HepG2 (cell line): ENCODE measurements at regions not wholly inside any gene's neighbourhood (a gene's known extent, or its start where the extent isn't known, plus 50 kb on each side); places are given as distances from the start of the nearest gene placed in this dataset.

Experiments
- ATAC-seq: fragments of 200-7000 bp; cut with Tn5 transposase; 3 replicates; pipeline ENCODE4 v1.9.1; 2020; ENCODE audit warnings: mild to moderate bottlenecking, moderate library complexity
- BruUV-seq: library from RNA; stranded (reverse); fragments of 400-500 nt; replicated peaks from 2 replicates; lab custom pipeline; 2021; lab: Mats Ljungman, UMichigan
- CTCF ChIA-PET: fragments of 300-600 bp; formaldehyde crosslinking; extraction: SDS; loops from one replicate; lab custom pipeline; 2021; ENCODE audit warnings: low total read pairs, inconsistent platforms, low intra/inter-chr PET ratio; lab: Yijun Ruan, JAX
- POLR2A ChIA-PET: fragments of 350-600 bp; sonication (Branson Sonifier 250); formaldehyde crosslinking; loops from one replicate; lab custom pipeline; 2020; ENCODE audit warnings: antibody characterized with exemption, inconsistent platforms; lab: Yijun Ruan, JAX
- DNase-seq: peaks from one replicate; pipeline ENCODE4 v3.0.0-alpha.2; 2015; ENCODE audit warnings: low spot score
- FAIRE-seq: peaks from 3 replicates; lab custom pipeline; 2011; peaks lifted over from hg19 to GRCh38; lab: Jason Lieb, UNC
- H2AFZ ChIP-seq: one replicate; pipeline ENCODE4 v1.6.1; 2011; ENCODE audit warnings: low read length, inconsistent platforms
- H3K27ac ChIP-seq: fragments of 300-600 bp; 3 replicates; pipeline ENCODE4 v1.8.0; 2011; ENCODE audit warnings: mixed run types, mild to moderate bottlenecking, mixed read lengths, low read length, inconsistent platforms; ENCODE audit not compliant: insufficient read depth; ENCODE audit errors: extremely low read length
- H3K27me3 ChIP-seq, 2 experiments: fragments of 200-600 bp in 1 of 2; 2 replicates in 1 of 2; 3 replicates in 1 of 2; pipeline versions ENCODE4 v1.6.0 to v1.8.0; 2011; ENCODE audit warnings: low read length in 2 of 2, mild to moderate bottlenecking in 2 of 2, moderate library complexity in 2 of 2, inconsistent platforms in 1 of 2; ENCODE audit not compliant: insufficient read depth in 2 of 2, control insufficient read depth in 1 of 2
- H3K36me3 ChIP-seq, 2 experiments: fragments of 200-600 bp in 1 of 2; replicated peaks in 1 of 2; 2 replicates in 1 of 2; 3 replicates in 1 of 2; pipeline versions ENCODE4 v1.5.1 to v1.8.0; 2011; ENCODE audit warnings: low read length in 2 of 2, inconsistent platforms in 1 of 2; ENCODE audit not compliant: insufficient read depth in 2 of 2, control insufficient read depth in 1 of 2
- H3K4me1 ChIP-seq: 2 replicates; pipeline ENCODE4 v1.5.1; 2012; ENCODE audit warnings: low read length, inconsistent platforms; ENCODE audit not compliant: insufficient read depth
- H3K4me2 ChIP-seq: 2 replicates; pipeline ENCODE4 v1.6.0; 2011; ENCODE audit warnings: low read depth, low read length, inconsistent platforms
- H3K4me3 ChIP-seq, 3 experiments: fragments of 200-600 bp in 1 of 3; sonication (generic), shearing (Covaris generic) in 1 of 3; replicated peaks in 1 of 3; 2 replicates each; pipeline ENCODE4 v1.5.1; 2011 to 2016; ENCODE audit warnings: low read length in 3 of 3, inconsistent platforms in 2 of 3, low read depth in 2 of 3, mild to moderate bottlenecking in 2 of 3, control low read depth in 1 of 3, mixed read lengths in 1 of 3; ENCODE audit not compliant: insufficient read depth in 1 of 3
- H3K79me2 ChIP-seq: one replicate; pipeline ENCODE4 v1.6.1; 2011; ENCODE audit warnings: low read length, inconsistent platforms; ENCODE audit not compliant: insufficient read depth
- H3K9ac ChIP-seq: 2 replicates; pipeline ENCODE4 v1.6.0; 2011; ENCODE audit warnings: mild to moderate bottlenecking, low read depth, low read length, inconsistent platforms; ENCODE audit not compliant: insufficient read depth
- H3K9me3 ChIP-seq: 2 replicates; pipeline ENCODE4 v1.5.1; 2012; ENCODE audit warnings: mild to moderate bottlenecking, low read length
- H4K20me1 ChIP-seq: 2 replicates; pipeline ENCODE4 v1.6.0; 2011; ENCODE audit warnings: inconsistent platforms, mild to moderate bottlenecking, low read length, moderate library complexity; ENCODE audit not compliant: insufficient read depth
- AKAP8 ChIP-seq: sonication (generic); formaldehyde crosslinking; IDR thresholded peaks from 2 replicates; pipeline ENCODE4 v1.5.1; 2020; ENCODE audit warnings: mild to moderate bottlenecking, missing genetic modification reagents
- CBX2 ChIP-seq, 2 experiments: fragments of 200-600 bp in 1 of 2; sonication (generic); formaldehyde crosslinking in 1 of 2; IDR thresholded peaks; 2 replicates each; pipeline versions ENCODE4 v1.7.0 to v1.8.1; 2018 to 2022; ENCODE audit warnings: low read depth in 2 of 2, low read length in 1 of 2, mild to moderate bottlenecking in 1 of 2, missing genetic modification reagents in 1 of 2
- PHF20 ChIP-seq: sonication (generic); formaldehyde crosslinking; IDR thresholded peaks from 2 replicates; pipeline ENCODE4 v1.5.0; 2020; ENCODE audit warnings: mild to moderate bottlenecking, missing genetic modification reagents
- RXRA ChIP-seq: sonication (generic); formaldehyde crosslinking; IDR thresholded peaks from 2 replicates; pipeline ENCODE4 v1.5.1; 2020; ENCODE audit warnings: missing genetic modification reagents
- SMYD3 ChIP-seq: sonication (generic); formaldehyde crosslinking; IDR thresholded peaks from 2 replicates; pipeline ENCODE4 v1.8.1; 2023; ENCODE audit warnings: mild to moderate bottlenecking, missing genetic modification reagents
- TOE1 ChIP-seq: sonication (generic); formaldehyde crosslinking; IDR thresholded peaks from 2 replicates; pipeline ENCODE4 v1.4.0; 2020; ENCODE audit warnings: mild to moderate bottlenecking, missing genetic modification reagents
- ZBTB43 ChIP-seq: sonication (generic); formaldehyde crosslinking; conservative IDR thresholded peaks from 2 replicates; pipeline ENCODE4 v1.4.0; 2020; ENCODE audit warnings: missing genetic modification reagents
- ZNF264 ChIP-seq: sonication (generic); formaldehyde crosslinking; IDR thresholded peaks from 2 replicates; pipeline ENCODE4 v1.4.0; 2020; ENCODE audit warnings: missing genetic modification reagents
- ZNF431 ChIP-seq: sonication (generic); formaldehyde crosslinking; IDR thresholded peaks from 2 replicates; pipeline ENCODE4 v1.9.0; 2022; ENCODE audit warnings: missing genetic modification reagents, low read depth, mild to moderate bottlenecking, borderline replicate concordance
- ZNF776 ChIP-seq: sonication (generic); formaldehyde crosslinking; IDR thresholded peaks from 2 replicates; pipeline ENCODE4 v1.4.0; 2020; ENCODE audit warnings: mild to moderate bottlenecking, missing genetic modification reagents
- in situ Hi-C: cut with HindIII; loops from 2 replicates; pipeline ENCODE4 v1.10.0; 2017; ENCODE audit warnings: low pct_unique_long_range_greater_than_20kb; ENCODE audit not compliant: extremely low pct_ligation_motif_present
- intact Hi-C: fragments of 100-400 bp; cut with micrococcal nuclease; formaldehyde crosslinking; loops from one replicate; pipeline ENCODE4 v1.10.0; 2022; ENCODE audit not compliant: unreplicated experiment

- ATAC-seq (no peak), DNase-seq (no peak), FAIRE-seq (no peak)
- no peak overlapping the region for H3K9ac ChIP-seq
- POLR2A ChIA-PET, result no interaction called here
- no peak for TF ChIP-seq TOE1 (CRISPR knock-in tag)
- no peak for TF ChIP-seq ZNF264 (CRISPR knock-in tag)
- TF ChIP-seq AKAP8, result no peak
- TF ChIP-seq RXRA (CRISPR knock-in tag), result no peak
- TF ChIP-seq ZNF776 (CRISPR knock-in tag), result no peak
- TF ChIP-seq CBX2 (IDR thresholded peaks at IDR 0.05; ENCODE audit: low read depth, low read length), result no peak
- no peak for TF ChIP-seq CBX2 (CRISPR knock-in tag; IDR thresholded peaks at IDR 0.05; ENCODE audit: low read depth)
- TF ChIP-seq ZBTB43 (CRISPR knock-in tag), result no peak
- TF ChIP-seq ZNF431 (CRISPR knock-in tag), result no peak
- no peak for TF ChIP-seq PHF20 (CRISPR knock-in tag)
- no peak for TF ChIP-seq SMYD3 (CRISPR knock-in tag)
- H3K27me3 ChIP-seq, result no peaks in the 10 kb centered on the region
- CTCF ChIA-PET, result no interaction called here
- H3K4me1 ChIP-seq, result no peaks in the 10 kb centered on the region
- intact Hi-C loops (no loop called here), in situ Hi-C loops (no loop called here)
- H3K4me3 ChIP-seq, result no peak overlapping the region
- no peak overlapping the region for H3K4me2 ChIP-seq
- no peaks in the 10 kb centered on the region for H3K79me2 ChIP-seq
- no peaks in the 10 kb centered on the region for H3K36me3 ChIP-seq
- no peaks in the 10 kb centered on the region for H3K9me3 ChIP-seq
- H4K20me1 ChIP-seq, result no peaks in the 10 kb centered on the region
- no peak overlapping the region for H3K27ac ChIP-seq
- H2AFZ ChIP-seq, result no peak overlapping the region
- BruUV-seq, result no TSS peak
Measured at GRCh38 chrX:99051639-99052038, 1358.4 kb downstream of the PCDH19 start.
